H1 (cell line): ENCODE measurements at regions not wholly inside any gene's neighbourhood (a gene's known extent, or its start where the extent isn't known, plus 50 kb on each side); places are given as distances from the start of the nearest gene placed in this dataset.

Experiments
- CBX5 ChIP-seq: fragments of 300-800, 300-1000 bp; sonication (generic); IDR thresholded peaks from 2 replicates; pipeline ENCODE4 v1.7.1; 2016; ENCODE audit warnings: antibody characterized with exemption, low read length, low read depth
- EZH2 ChIP-seq: fragments of 200-600 bp; sonication (generic); IDR thresholded peaks from 2 replicates; pipeline ENCODE4 v1.7.1; 2012; ENCODE audit warnings: low read depth, mild to moderate bottlenecking, moderate library complexity, low read length, inconsistent platforms; ENCODE audit not compliant: severe bottlenecking
- RXRA ChIP-seq: IDR thresholded peaks from 2 replicates; pipeline ENCODE4 v1.6.1; 2011; ENCODE audit warnings: low read depth, mild to moderate bottlenecking, low read length, moderate library complexity; ENCODE audit not compliant: insufficient read depth
- SIX5 ChIP-seq: IDR thresholded peaks from 2 replicates; pipeline ENCODE4 v1.6.1; 2011; ENCODE audit warnings: mild to moderate bottlenecking, low read depth, low read length
- TBP ChIP-seq: IDR thresholded peaks from 2 replicates; pipeline ENCODE4 v1.6.1; 2011; ENCODE audit warnings: low read depth, low read length, improper control_type of control experiment

- TF ChIP-seq CBX5 = no peak
- no peak for TF ChIP-seq TBP
- no peak for TF ChIP-seq SIX5
- TF ChIP-seq RXRA = no peak
- TF ChIP-seq EZH2 = no peak
Measured at GRCh38 chr18:23380001-23380550, 73.0 kb upstream of the RIOK3 start (continued).
